T-helper 22 cell (primary cell): ENCODE measurements at regions not wholly inside any gene's neighbourhood (a gene's known extent, or its start where the extent isn't known, plus 50 kb on each side); places are given as distances from the start of the nearest gene placed in this dataset.

Experiments used
- DNase-seq: peaks from one replicate; pipeline ENCODE4 v3.0.0-alpha.2; 2020; ENCODE audit warnings: low read depth

GRCh38 chr2:37471994-37472393 lies 127.6 kb downstream of the QPCT start:
- DNase-seq = no peak

GRCh38 chr2:37472959-37473358 lies 128.5 kb downstream of the QPCT start:
- no peak for DNase-seq

GRCh38 chr2:37476411-37476810 lies 132.0 kb downstream of the QPCT start:
- DNase-seq = no peak

GRCh38 chr2:37477921-37478320 lies 133.5 kb downstream of the QPCT start:
- DNase-seq = no peak

- no peak for DNase-seq
Observed at GRCh38 chr2:37481244-37481643, 136.8 kb downstream of the QPCT start.

- no peak for DNase-seq
Observed at GRCh38 chr2:37489041-37489456, 144.6 kb downstream of the QPCT start.

GRCh38 chr2:37489536-37489935 lies 145.1 kb downstream of the QPCT start:
- no peak for DNase-seq

- no peak for DNase-seq
Observed at GRCh38 chr2:37493425-37493824, 149.0 kb downstream of the QPCT start.

GRCh38 chr2:37499113-37499512 lies 154.7 kb downstream of the QPCT start:
- DNase-seq = no peak

GRCh38 chr2:37500031-37500430 lies 155.6 kb downstream of the QPCT start:
- DNase-seq = no peak

GRCh38 chr2:37501113-37501512 lies 156.7 kb downstream of the QPCT start:
- no peak for DNase-seq

GRCh38 chr2:37506407-37507050 lies 162.1 kb downstream of the QPCT start:
- no peak for DNase-seq

- DNase-seq = no peak
Observed at GRCh38 chr2:37507051-37507410, 162.6 kb downstream of the QPCT start.

- DNase-seq = no peak
Observed at GRCh38 chr2:37507703-37508102, 163.3 kb downstream of the QPCT start.

- DNase-seq = no peak
Observed at GRCh38 chr2:37512971-37513370, 158.5 kb downstream of the CDC42EP3 start.

- no peak for DNase-seq
Observed at GRCh38 chr2:37523814-37524362, 147.6 kb downstream of the CDC42EP3 start.

GRCh38 chr2:37526323-37526722 lies 145.1 kb downstream of the CDC42EP3 start:
- DNase-seq = no peak

GRCh38 chr2:37526856-37527255 lies 144.6 kb downstream of the CDC42EP3 start:
- DNase-seq = no peak

GRCh38 chr2:37527361-37527760 lies 144.1 kb downstream of the CDC42EP3 start:
- no peak for DNase-seq

GRCh38 chr2:37529830-37530415 lies 141.5 kb downstream of the CDC42EP3 start:
- no peak for DNase-seq

GRCh38 chr2:37532503-37532902 lies 138.9 kb downstream of the CDC42EP3 start:
- DNase-seq = no peak

GRCh38 chr2:37537316-37537715 lies 134.1 kb downstream of the CDC42EP3 start:
- DNase-seq = no peak

- DNase-seq = no peak
Observed at GRCh38 chr2:37541516-37541915, 129.9 kb downstream of the CDC42EP3 start.

GRCh38 chr2:37543999-37544557 lies 127.4 kb downstream of the CDC42EP3 start:
- DNase-seq = no peak
